ENCODE measurements at regions not wholly inside any gene's neighbourhood (a gene's known extent, or its start where the extent isn't known, plus 50 kb on each side); places are given as distances from the start of the nearest gene placed in this dataset.

DNA sequence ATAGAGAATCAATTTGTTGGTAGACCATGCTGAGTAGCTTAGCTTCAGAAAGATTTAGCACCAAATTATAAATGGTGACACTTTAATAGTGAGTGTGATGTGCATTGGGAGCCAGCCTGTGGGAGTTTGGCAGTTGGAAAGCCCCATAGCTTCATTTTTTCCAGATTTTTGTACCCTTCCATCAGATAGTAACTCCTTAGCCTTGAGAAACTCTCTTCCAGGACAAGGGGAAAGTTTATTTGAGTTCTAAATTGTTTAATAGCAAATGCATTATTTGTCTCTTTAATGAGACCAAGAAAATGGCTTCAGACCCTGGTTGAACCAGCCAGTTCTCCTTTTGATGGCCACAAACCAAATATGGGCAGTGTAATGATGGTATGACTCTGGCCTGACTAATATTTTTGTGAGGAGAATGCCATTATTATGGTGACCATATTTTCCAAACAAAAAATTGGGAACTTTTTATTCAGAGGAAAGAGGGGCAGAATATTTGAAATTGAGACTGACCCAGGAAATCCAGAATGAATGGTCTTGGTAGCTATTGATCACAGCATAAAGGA is 49.8 kb downstream of the PLCE1 start:
- no peak for DNase-seq

DNA sequence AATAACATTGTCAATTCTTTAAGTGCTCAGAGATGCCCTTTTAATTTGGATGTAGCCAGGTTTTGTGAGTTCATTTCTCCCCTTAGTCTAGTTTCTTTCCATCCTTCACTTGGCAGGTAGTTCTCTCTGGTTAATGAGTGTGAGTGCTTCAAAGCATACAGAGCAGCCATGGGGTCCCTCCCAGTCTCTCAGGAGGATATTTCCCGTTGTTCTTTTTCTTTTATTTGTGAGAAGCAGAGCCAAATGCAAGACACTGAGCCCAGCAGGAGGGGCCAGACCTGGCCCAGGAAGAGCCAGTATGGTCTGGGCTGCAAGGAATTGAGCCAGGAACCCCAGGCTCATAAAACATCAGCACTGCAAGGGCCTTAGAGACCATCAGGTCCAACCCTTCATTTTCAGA is 52.4 kb downstream of the PLCE1 start:
- no peak for DNase-seq

DNA sequence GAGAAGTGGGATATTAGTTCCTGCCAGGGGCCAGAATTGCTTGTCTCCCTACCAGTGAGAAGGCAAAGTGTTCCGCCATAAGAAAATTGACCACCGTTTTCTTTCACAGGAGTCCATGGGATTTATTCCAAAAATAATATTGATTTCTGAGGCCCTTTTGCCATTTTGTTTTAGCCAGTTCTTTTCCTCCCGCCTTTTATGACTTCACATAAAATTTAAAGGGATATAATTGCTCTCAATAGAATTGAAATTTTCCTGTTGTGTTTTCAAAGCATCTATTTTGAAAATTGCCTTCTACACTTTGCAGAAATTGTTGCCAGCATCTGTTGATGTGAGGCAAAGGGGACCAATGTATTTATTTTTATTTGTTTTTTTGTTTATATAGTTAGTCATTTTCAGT is 53.6 kb downstream of the PLCE1 start:
- DNase-seq: no peak

DNA sequence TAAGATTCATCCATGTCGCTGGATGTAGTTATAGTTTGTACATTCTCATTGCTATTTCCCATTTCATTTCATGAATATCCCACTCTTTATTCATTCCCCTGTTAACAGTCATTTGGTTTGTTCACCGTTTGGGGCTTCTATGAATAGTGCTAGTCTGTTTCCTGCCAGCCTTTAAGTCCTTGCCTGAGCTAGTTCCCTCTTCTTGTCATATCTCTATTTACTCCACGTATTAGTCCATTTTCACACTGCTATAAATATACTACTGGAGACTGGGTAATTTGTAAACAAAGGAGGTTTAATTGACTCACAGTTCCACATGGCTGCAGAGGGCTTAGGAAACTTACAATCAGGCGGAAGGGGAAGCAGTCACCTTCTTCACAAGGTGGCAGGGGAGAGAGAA is 56.2 kb downstream of the PLCE1 start:
- no peak for DNase-seq

DNA sequence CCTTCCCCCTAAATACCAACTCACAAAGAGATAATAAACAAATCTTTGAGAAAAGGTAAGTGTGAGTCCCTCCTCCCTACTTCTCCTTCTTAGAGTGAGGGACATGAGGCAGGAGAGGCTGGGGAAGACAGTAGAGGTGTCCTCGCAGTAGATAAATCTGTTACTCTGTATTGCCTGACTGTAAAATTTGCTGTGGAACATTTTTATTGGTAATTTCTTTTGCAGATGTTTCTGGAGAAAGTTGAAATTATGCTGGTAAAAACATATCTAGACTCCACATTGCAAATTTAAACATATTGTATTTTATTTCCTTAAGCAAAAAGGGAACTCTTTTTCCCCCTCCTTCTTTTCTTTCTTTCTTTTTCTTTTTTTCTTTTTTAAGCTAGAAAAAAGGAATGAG is 58.5 kb downstream of the PLCE1 start:
- no peak for DNase-seq

DNA sequence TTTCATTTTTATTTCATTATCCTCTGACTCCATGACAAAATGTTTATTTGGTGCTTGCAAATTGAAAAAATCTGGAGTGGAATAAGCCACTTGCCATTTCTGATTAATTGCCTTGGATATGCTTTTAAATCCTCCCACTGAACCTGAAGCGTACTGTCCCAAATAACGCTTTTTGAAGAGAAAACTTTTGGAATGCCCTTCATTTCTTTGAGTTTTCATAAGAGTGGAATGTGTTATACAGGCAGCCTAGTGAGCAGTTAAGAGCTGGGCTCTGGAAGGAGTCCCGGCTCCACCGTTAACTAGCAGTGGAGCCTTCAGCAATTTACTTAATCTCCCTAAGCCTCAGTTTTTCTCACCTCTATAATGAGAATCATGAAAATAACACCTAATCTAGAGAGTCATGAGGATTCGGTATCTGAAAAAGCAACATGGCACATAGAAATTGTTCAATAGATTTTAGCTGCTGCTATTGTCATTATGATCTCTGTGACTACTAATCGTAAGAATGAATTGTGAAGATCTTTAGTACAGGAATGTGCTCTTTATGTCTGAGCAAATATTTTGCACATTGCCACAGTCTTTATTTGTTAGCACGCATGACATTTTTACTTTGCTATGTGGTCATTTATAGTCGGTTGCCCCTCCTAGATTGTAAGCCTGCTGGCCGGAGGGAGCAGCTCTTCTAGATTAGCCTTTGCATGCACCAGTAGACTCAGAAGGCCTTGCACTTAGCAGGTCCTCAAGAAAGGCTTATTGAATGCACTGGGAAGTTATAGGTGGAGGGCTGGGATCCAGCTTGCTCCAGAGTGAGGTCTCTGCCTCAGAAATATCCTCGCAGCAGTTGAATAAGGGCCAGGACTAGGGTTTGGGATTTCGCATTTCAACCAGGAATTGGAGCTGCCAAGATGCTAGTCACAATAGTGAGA is 59.4 kb downstream of the PLCE1 start:
- DNase-seq: no peak

DNA sequence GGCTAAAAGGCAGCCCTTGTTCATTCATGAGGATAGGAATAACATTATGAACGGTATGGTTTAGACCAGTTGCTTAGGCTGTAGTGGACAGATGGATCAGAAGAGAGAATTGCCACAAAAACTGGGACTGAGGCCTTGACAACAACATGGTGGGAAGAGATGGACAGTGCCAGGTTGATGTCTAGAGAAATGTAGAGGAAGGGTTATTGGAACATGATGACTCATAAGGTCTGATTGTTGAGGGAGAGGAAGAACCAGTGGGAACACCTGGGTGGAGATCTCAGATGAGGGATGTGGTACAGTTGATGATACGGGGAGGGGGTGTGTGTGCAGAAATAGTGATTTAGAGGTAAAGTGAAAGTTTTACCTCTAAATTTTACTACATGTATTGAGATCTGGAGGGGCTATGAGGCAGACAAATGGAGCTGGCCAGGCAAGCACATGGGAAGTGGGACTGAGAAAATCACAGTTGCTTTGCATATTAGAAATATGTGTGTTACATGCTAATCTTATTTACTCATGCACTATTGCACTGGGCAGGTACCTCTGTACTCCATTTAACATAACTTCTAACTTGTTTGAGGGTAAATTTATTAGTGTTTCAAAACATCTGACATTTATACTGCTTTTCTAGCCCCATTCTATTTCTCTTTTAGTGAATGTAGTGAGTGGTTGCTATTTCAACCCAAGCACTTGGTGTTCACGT is 65.6 kb downstream of the PLCE1 start:
- no peak for DNase-seq

DNA sequence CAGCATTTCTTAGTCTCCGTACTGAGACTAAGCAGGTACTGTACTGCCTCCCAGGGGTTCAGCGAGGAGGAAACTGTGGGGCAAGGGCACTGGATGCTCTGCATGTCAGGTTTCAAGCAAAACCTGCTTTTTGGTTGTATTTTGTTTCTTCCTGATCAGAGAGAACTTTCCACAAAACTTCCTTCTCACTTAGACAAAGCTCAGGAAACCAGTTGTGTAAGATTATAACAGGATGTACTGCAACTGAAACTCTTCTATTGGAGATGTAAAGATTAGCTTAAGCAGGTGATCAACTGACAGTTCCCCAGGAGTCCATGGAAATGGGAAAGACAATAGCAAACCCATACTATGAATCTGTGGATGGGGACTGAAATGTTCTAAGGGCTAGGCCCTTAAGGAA is 67.3 kb downstream of the PLCE1 start:
- no peak for DNase-seq

DNA sequence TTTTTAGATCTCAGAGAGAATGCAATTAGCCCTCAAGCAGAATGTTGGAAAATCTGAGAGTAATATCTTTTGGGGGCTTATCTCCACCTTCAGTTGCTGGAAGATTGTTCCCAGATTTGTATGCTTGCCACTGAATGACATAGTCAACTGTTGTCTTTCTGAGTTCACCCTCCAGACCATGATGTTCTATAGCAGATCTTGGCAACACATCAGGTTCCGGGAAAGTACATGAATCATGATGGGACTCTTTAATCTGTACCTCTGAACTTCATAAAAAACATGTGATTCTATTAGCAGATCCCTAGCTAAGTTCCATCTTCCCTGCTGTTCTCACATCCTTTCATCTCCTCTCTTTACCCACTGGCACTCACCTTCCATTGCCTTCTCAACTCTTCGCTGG is 68.9 kb downstream of the PLCE1 start:
- DNase-seq: no peak

DNA sequence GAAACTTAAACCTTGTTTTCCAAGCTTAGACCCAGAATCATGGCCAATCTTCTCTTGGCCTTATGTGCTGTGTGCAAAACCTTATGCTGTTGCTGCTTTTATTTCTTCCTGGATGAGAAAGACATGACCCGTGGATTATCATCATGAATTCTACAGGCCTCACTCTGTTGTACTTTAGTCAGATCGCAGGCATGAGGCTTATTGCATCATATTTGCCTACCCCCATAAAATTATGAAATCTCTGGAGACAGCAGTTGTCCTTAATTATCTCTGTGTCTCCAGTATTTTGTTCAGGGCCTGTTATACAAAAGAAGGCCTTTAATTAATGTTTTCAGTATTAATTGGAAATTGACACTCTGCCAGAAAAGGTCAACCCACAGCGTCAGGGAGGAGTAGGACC is 71.6 kb downstream of the PLCE1 start:
- no peak for DNase-seq

DNA sequence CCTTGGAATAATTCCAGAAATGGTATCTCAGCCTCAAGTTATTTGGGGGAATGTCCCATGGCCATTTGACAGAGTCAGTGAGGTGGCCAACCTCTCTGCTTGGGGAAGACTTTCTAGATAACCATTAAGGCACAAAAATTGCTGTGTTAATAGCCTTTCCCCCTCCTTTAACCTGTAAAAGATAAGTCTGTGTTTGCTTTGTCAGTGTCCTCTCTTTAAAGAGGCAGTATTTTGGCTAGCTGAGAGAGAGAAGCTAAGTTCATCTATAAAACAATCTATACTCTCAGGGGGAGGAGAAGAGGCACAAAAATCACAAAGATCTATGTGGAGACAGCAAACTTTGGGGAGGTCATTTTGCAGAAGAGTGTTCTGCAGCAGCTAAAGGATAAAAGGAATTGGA is 72.1 kb downstream of the PLCE1 start:
- no peak for DNase-seq

DNA sequence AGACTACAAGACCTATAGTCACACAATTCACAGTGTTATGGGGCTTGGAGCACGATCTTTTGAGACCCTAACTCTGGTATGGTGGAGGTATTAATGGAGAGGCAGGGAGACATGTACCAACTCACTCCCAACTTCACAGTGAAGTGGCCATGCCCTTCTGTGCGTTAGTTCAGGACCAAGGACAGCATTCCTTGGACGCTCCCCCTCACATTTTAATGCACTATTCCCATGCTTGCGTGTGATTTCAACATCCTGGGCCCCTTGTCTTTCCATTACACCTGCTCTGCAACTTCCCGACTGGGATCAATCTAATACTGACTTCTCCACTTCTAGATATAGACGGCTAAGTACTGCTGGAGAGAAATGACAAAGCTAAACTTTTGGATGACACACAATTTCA is 72.7 kb downstream of the PLCE1 start:
- DNase-seq: peak; percentile 62

DNA sequence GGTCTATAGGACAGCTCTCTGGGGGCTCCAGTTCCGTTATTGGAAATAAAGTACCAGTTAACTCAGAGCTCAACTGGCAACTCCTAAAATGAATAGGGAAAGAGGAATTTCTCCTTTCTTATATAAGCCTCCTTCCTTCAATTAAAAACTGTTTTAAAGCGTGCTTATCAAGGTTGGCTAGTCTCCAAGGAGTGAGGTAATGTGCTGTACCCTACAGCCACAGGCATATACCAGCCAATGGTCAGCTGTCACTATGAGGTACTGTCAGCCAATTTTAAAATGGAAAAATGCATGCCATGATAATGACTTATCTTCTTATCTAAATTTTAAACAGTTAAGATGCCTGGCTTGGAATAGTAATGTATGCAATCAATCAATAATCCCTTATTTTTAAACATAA is 76.2 kb downstream of the PLCE1 start:
- no peak for DNase-seq

DNA sequence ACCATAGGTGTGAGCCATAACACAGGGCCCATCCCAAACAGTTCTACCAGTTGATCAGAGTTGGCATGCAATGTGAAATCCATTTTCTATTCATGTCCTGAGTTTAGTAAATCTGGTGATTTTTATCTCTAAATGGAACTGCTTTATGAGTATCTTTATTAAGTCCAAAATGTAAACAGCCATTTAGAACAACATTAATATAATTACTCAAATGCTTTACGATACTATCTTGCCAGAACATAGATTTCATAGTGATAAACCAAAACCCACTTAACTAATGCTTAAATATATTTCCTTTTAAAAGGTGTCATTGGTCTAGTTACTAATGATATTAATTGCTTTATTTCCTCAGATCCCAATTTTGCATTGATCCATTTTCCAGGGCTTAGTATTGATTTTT is 80.7 kb downstream of the PLCE1 start:
- no peak for DNase-seq

DNA sequence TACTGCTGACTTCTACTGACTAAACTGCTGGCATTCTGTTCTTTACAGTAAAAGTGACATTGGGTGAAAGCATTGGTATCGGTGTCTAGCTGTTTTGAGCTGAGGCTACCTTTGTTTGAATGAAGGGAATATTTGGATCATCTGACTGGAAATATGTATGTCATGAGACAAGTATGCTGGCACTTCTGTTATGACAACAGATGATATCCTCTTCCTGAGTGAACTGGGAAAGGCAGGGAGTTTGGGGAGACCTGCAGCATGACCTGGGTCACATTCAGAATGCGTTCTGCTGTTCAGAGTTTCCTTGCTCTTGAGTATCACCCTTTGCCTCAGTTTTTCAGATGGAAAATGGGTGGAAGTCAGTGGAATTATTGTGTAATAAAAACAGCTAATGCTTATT is 81.8 kb downstream of the PLCE1 start:
- no peak for DNase-seq

DNA sequence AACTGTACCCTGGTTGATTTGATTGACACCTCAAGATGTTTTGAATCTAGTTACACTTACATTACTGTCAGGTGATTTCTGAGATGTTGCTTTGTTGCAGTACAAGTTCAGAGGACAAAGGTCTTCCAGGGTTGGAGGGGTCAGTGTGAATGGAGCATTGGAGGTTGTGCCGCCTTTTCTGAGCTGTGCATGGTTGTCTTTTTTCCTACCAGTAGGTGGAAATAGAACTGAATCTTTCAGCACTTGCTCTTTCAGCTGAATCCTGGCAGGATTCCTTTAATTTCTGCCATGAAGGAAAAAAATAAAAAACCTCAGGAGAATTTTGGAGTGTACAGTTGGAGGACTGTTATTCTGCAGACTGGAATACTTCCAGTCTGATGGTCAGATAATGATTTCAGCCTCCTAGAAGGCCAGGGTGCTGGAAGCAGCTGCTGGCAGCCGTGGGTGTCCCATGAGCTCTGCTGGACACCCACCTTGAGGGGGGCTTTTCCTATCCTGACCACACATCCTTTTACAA is 82.7 kb downstream of the PLCE1 start:
- peak; percentile 74 for DNase-seq

DNA sequence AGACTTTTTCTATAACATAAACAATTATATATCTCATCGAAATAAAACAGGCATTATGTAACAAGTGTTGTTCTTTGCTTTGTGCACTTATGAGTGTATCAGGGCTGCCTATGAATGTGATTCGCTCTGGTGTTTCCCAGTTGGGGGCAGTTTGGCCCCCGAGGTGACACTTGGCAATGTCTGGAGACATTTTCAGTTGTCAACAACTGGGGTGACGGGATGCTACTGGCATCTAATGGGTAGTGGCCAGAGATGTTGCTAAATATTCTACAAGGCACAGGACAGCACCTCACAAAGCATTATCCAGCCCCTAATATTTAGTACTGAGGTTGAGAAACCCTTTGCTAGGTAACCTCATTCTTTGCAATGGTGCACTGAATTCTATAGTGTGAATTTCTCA is 83.3 kb downstream of the PLCE1 start:
- no peak for DNase-seq

DNA sequence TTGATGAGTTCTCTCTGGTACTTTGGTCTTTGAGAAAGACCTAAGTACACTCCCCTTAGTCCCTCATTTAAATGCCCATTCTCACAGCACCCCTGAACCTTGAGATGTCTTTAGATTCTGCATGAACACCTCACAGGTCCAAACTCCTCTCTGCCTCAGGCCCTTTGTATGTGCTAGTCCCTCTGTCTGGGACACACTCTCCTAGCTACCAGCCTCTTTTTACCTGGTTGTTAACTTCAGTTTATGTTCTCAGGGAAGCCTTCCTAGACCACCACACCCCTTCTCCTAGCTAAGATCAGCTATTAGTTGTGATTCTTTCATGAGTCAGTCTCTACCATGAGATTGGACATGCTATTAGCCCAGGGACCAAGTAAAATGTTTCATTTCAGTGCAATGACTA is 86.4 kb downstream of the PLCE1 start:
- DNase-seq: no peak

DNA sequence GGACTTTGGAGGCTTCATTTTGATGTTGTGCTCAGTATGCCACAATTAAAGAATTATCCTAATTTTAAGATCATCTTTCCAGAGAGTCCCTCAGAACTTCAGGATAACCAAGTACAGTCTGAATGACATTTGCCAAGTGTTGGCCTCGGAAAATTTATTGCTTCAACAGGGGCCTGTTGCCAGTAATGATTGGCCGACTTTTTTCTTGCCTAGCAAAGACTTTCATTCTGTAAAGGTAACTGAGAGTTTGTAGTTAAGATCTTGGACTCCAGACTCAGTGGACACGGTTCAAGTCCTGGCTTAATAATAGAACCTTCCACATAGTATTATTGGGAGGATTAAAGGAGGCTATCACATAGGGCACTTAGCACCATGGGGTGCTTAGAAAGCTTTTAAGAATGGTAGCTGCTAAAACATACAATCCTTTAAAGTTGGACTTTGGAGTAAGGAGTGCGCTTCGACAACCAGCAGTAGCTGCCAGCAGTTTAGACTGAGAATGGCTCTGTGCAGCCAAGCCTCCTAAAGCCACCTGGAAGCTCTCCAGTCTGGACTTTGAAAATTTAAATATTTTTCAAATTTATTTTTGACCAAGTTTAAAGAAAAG is 90.0 kb downstream of the PLCE1 start:
- DNase-seq: no peak

DNA sequence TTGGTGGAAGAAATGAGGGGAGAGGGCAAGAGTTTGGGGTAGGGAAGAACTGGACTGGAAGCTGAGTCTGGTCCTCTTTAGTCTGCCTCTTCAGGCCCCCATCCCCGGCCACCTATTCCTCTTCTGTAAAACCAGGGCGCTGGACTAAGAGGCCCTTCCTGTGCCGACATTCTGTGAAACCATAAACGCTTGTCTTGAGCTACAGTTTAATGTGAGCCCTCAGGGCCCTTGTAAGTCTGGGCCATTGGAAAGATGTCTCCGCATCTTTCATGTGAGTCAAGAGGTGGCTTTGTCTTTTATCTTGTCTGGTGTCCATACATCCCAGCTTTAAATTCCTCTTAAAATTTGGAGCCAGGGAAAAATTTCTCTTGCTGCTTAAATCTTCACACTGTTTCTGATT is 90.6 kb downstream of the PLCE1 start:
- DNase-seq: no peak

DNA sequence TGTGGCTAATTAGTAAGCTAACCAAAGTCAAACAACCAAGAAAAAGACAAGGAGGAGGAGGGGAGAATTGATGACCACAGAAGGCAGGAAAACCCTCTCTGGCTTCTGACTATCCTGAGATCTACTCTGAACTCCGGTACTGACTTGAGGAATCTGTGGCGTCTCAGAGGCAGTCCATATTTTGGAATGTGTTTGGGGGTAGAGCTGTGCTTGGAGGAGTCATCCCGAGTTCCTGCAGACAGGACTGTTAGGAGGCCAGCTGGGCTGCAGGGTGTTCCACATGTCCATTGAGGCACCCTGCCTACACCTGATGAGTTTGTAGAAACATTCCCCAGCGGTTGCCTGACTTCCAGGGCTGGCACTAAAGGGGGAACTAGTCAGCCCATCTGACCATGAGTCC is 91.6 kb downstream of the PLCE1 start:
- DNase-seq: no peak

DNA sequence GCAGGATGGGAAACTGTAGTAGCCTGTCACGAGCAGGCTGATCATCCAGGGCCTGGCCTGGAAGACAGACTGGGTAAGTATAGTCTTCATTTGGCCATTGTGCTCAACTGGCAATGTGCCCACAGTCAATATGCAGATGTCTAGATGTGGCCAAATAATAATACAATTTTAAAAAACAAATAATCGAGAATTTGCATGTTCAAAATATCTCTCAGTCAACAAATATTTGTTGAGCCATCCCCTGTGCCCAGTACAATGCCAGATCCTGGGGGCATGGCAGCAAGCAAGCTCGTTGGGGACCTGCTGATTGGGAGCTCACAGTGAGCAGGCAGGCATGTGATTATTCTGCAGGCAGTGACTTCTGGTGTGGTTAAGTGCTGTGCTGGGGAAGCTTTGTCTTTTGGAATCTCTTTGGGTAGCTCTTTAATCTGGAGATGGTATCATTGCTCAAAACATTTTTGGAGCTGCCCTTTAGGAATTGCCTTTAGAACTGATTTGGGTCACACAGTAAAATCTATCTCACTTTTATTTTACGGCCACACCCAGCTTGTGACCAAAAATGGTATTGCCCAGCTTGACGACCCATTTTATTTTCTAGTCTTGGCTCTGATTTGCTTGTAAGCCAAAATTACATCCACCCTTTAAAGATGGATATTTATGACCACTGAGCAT is 92.2 kb downstream of the PLCE1 start:
- DNase-seq: no peak

DNA sequence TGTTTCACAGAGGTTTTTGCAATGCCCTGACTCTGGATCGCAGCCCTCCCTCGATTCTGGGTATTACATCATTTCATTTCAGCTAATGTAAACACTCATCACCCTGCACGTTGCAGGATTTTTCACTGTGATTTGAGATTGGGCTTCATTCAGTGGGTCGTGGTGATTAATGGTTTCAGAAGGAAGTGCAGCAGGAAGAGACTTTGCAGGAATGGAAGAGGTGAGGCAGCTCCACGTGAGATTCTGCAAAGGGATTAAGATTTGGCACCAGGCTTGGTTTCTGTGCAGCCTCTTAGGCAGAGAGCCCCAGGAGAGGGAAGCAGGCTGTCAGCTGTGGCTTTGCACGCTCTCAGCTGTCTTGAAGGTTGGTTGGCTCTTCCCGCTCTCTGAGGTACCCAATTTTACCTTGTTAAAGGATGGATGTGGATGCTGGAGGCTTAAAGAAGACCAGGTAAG is 95.2 kb downstream of the PLCE1 start:
- peak; percentile 36 for DNase-seq

Data from fibroblast of skin of scalp (primary cell).